C4-2B (cell line): ENCODE measurements at regions not wholly inside any gene's neighbourhood (a gene's known extent, or its start where the extent isn't known, plus 50 kb on each side); places are given as distances from the start of the nearest gene placed in this dataset.

Experiments used
- ZFX ChIP-seq: fragments of 450-650 bp; IDR thresholded peaks from 2 replicates; pipeline ENCODE4 v1.6.1; 2017
- TF ChIP-seq, protein P1 (sequence below): fragments of 450-650 bp; conservative IDR thresholded peaks from 2 replicates; pipeline ENCODE4 v1.5.1; 2017; ENCODE audit warnings: mild to moderate bottlenecking

DNA sequence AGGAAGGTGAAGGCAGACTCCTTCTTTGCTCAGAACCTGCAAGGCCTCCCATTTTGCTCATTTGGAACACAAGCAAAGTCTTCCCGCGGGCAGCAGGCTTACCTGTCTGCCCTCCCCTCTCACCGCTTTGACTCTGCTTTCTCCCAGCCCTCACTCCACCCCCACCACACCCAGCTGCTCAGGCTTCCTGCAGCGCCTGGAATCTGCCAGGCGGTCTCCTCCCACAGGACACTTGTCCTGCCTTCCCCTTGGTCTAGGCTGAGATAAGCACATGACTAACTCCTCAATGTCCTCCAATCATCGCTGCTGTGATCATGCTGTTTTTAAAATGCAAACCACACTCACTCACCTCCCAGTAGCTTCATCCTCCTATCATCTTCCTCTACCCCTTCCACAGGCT lies 430.0 kb downstream of the ZNF516 start:
- TF ChIP-seq, protein P1, sequence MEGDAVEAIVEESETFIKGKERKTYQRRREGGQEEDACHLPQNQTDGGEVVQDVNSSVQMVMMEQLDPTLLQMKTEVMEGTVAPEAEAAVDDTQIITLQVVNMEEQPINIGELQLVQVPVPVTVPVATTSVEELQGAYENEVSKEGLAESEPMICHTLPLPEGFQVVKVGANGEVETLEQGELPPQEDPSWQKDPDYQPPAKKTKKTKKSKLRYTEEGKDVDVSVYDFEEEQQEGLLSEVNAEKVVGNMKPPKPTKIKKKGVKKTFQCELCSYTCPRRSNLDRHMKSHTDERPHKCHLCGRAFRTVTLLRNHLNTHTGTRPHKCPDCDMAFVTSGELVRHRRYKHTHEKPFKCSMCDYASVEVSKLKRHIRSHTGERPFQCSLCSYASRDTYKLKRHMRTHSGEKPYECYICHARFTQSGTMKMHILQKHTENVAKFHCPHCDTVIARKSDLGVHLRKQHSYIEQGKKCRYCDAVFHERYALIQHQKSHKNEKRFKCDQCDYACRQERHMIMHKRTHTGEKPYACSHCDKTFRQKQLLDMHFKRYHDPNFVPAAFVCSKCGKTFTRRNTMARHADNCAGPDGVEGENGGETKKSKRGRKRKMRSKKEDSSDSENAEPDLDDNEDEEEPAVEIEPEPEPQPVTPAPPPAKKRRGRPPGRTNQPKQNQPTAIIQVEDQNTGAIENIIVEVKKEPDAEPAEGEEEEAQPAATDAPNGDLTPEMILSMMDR: no peak
- no peak for TF ChIP-seq ZFX
